ENCODE measurements at regions not wholly inside any gene's neighbourhood (a gene's known extent, or its start where the extent isn't known, plus 50 kb on each side); places are given as distances from the start of the nearest gene placed in this dataset.
"Not testable (repeated sequence)": the region's sequence is repeated elsewhere in the genome, so short reads cannot be mapped to it uniquely, and the experiment has no call there.

- H3K4me3 Mint-ChIP-seq = no peak overlapping the region
- no peaks in the 10 kb centered on the region for H3K27me3 Mint-ChIP-seq
- no peaks in the 10 kb centered on the region for H3K9me3 Mint-ChIP-seq
- ATAC-seq (replicated peaks; ENCODE audit: extremely low read depth, poor library complexity, severe bottlenecking) (no peak), DNase-seq (ENCODE audit: low spot score in 2 of 2) (no peak)
- H3K27ac Mint-ChIP-seq (ENCODE audit: low read depth) = no peak overlapping the region
- H3K36me3 Mint-ChIP-seq (ENCODE audit: insufficient read depth) = peaks cover 18% of the 10 kb centered on the region
- H3K4me1 Mint-ChIP-seq = no peaks in the 10 kb centered on the region
These were observed 344.6 kb downstream of the TYW1 start for GRCh38 chr7:67341153-67341768.

- Mint-ChIP-seq H3K27me3 (no peaks in the 10 kb centered on the region), H3K36me3 (ENCODE audit: insufficient read depth) (peaks cover 18% of the 10 kb centered on the region), H3K9me3 (no peaks in the 10 kb centered on the region), H3K4me3 (no peak overlapping the region), H3K27ac (ENCODE audit: low read depth) (no peak overlapping the region), H3K4me1 (no peaks in the 10 kb centered on the region)
- no peak for DNase-seq (ENCODE audit: low spot score in 2 of 2)
- no peak for ATAC-seq (replicated peaks; ENCODE audit: extremely low read depth, poor library complexity, severe bottlenecking)
These were observed 346.5 kb downstream of the TYW1 start for GRCh38 chr7:67343114-67343513.

- H3K27ac Mint-ChIP-seq (ENCODE audit: low read depth) = no peak overlapping the region
- no peaks in the 10 kb centered on the region for H3K27me3 Mint-ChIP-seq
- ATAC-seq (replicated peaks; ENCODE audit: extremely low read depth, poor library complexity, severe bottlenecking) (no peak), DNase-seq (ENCODE audit: low spot score in 2 of 2) (no peak)
- H3K36me3 Mint-ChIP-seq (ENCODE audit: insufficient read depth) = peaks cover 18% of the 10 kb centered on the region
- H3K4me1 Mint-ChIP-seq = no peaks in the 10 kb centered on the region
- H3K4me3 Mint-ChIP-seq = no peak overlapping the region
- H3K9me3 Mint-ChIP-seq = no peaks in the 10 kb centered on the region
These were observed 346.9 kb downstream of the TYW1 start for GRCh38 chr7:67343572-67343971.

- Mint-ChIP-seq H3K4me1 (no peaks in the 10 kb centered on the region), H3K27me3 (no peaks in the 10 kb centered on the region), H3K4me3 (no peak overlapping the region), H3K27ac (ENCODE audit: low read depth) (no peak overlapping the region), H3K9me3 (no peaks in the 10 kb centered on the region), H3K36me3 (ENCODE audit: insufficient read depth) (peaks cover 14% of the 10 kb centered on the region)
- no peak for ATAC-seq (replicated peaks; ENCODE audit: extremely low read depth, poor library complexity, severe bottlenecking)
- DNase-seq (ENCODE audit: low spot score in 2 of 2) = no peak
These were observed 348.0 kb downstream of the TYW1 start for GRCh38 chr7:67344481-67345193.

- Mint-ChIP-seq H3K27ac (ENCODE audit: low read depth) (no peak overlapping the region), H3K4me3 (no peak overlapping the region), H3K9me3 (no peaks in the 10 kb centered on the region), H3K36me3 (ENCODE audit: insufficient read depth) (peaks cover 9% of the 10 kb centered on the region), H3K27me3 (no peaks in the 10 kb centered on the region), H3K4me1 (no peaks in the 10 kb centered on the region)
- DNase-seq (ENCODE audit: low spot score in 2 of 2) = no peak
- no peak for ATAC-seq (replicated peaks; ENCODE audit: extremely low read depth, poor library complexity, severe bottlenecking)
These were observed 349.5 kb downstream of the TYW1 start for GRCh38 chr7:67346126-67346525.

- no peak overlapping the region for H3K27ac Mint-ChIP-seq (ENCODE audit: low read depth)
- no peak overlapping the region for H3K4me3 Mint-ChIP-seq
- no peaks in the 10 kb centered on the region for H3K4me1 Mint-ChIP-seq
- no peaks in the 10 kb centered on the region for H3K27me3 Mint-ChIP-seq
- DNase-seq (ENCODE audit: low spot score in 2 of 2) (no peak), ATAC-seq (replicated peaks; ENCODE audit: extremely low read depth, poor library complexity, severe bottlenecking) (no peak)
- peaks cover 5% of the 10 kb centered on the region for H3K36me3 Mint-ChIP-seq (ENCODE audit: insufficient read depth)
- H3K9me3 Mint-ChIP-seq = no peaks in the 10 kb centered on the region
These were observed 350.2 kb downstream of the TYW1 start for GRCh38 chr7:67346876-67347275.

- no peaks in the 10 kb centered on the region for H3K36me3 Mint-ChIP-seq (ENCODE audit: insufficient read depth)
- DNase-seq (ENCODE audit: low spot score in 2 of 2) = no peak
- no peaks in the 10 kb centered on the region for H3K9me3 Mint-ChIP-seq
- no peaks in the 10 kb centered on the region for H3K27me3 Mint-ChIP-seq
- H3K4me1 Mint-ChIP-seq = no peaks in the 10 kb centered on the region
- no peak for ATAC-seq (replicated peaks; ENCODE audit: extremely low read depth, poor library complexity, severe bottlenecking)
- H3K4me3 Mint-ChIP-seq = no peak overlapping the region
- no peak overlapping the region for H3K27ac Mint-ChIP-seq (ENCODE audit: low read depth)
These were observed 351.5 kb downstream of the TYW1 start for GRCh38 chr7:67348171-67348570.

- not testable (repeated sequence) for ATAC-seq (replicated peaks; ENCODE audit: extremely low read depth, poor library complexity, severe bottlenecking); DNase-seq (ENCODE audit: low spot score in 2 of 2); H3K36me3 Mint-ChIP-seq (ENCODE audit: insufficient read depth); H3K4me3 Mint-ChIP-seq; H3K9me3 Mint-ChIP-seq; H3K27ac Mint-ChIP-seq (ENCODE audit: low read depth); H3K27me3 Mint-ChIP-seq; H3K4me1 Mint-ChIP-seq
These were observed 361.0 kb downstream of the TYW1 start for GRCh38 chr7:67357653-67358052.

GRCh38 chr7:67358316-67358715, 361.7 kb downstream of the TYW1 start:
- not testable (repeated sequence) for H3K9me3 Mint-ChIP-seq; H3K36me3 Mint-ChIP-seq (ENCODE audit: insufficient read depth); H3K27ac Mint-ChIP-seq (ENCODE audit: low read depth); ATAC-seq (replicated peaks; ENCODE audit: extremely low read depth, poor library complexity, severe bottlenecking); H3K4me1 Mint-ChIP-seq; H3K4me3 Mint-ChIP-seq; H3K27me3 Mint-ChIP-seq; DNase-seq (ENCODE audit: low spot score in 2 of 2)

- not testable (repeated sequence) for H3K27ac Mint-ChIP-seq (ENCODE audit: low read depth); H3K4me1 Mint-ChIP-seq; DNase-seq (ENCODE audit: low spot score in 2 of 2); H3K9me3 Mint-ChIP-seq; ATAC-seq (replicated peaks; ENCODE audit: extremely low read depth, poor library complexity, severe bottlenecking); H3K4me3 Mint-ChIP-seq; H3K27me3 Mint-ChIP-seq; H3K36me3 Mint-ChIP-seq (ENCODE audit: insufficient read depth)
These were observed 362.1 kb downstream of the TYW1 start for GRCh38 chr7:67358738-67359137.

GRCh38 chr7:67359900-67360299, 363.3 kb downstream of the TYW1 start:
- Mint-ChIP-seq H3K4me3 (no peak overlapping the region), H3K27me3 (no peaks in the 10 kb centered on the region), H3K36me3 (ENCODE audit: insufficient read depth) (no peaks in the 10 kb centered on the region), H3K9me3 (no peaks in the 10 kb centered on the region), H3K4me1 (no peaks in the 10 kb centered on the region), H3K27ac (ENCODE audit: low read depth) (peak overlapping the region; percentile 11)
- DNase-seq (ENCODE audit: low spot score in 2 of 2) (no peak), ATAC-seq (replicated peaks; ENCODE audit: extremely low read depth, poor library complexity, severe bottlenecking) (no peak)

- H3K4me1 Mint-ChIP-seq = no peaks in the 10 kb centered on the region
- ATAC-seq (replicated peaks; ENCODE audit: extremely low read depth, poor library complexity, severe bottlenecking) (no peak), DNase-seq (ENCODE audit: low spot score in 2 of 2) (no peak)
- H3K36me3 Mint-ChIP-seq (ENCODE audit: insufficient read depth) = no peaks in the 10 kb centered on the region
- H3K9me3 Mint-ChIP-seq = no peaks in the 10 kb centered on the region
- no peak overlapping the region for H3K4me3 Mint-ChIP-seq
- no peak overlapping the region for H3K27ac Mint-ChIP-seq (ENCODE audit: low read depth)
- H3K27me3 Mint-ChIP-seq = no peaks in the 10 kb centered on the region
These were observed 364.5 kb downstream of the TYW1 start for GRCh38 chr7:67361150-67361549.

GRCh38 chr7:67364441-67365017, 367.9 kb downstream of the TYW1 start:
- no peak overlapping the region for H3K27ac Mint-ChIP-seq (ENCODE audit: low read depth)
- ATAC-seq (replicated peaks; ENCODE audit: extremely low read depth, poor library complexity, severe bottlenecking) = no peak
- H3K36me3 Mint-ChIP-seq (ENCODE audit: insufficient read depth) = no peaks in the 10 kb centered on the region
- no peak for DNase-seq (ENCODE audit: low spot score in 2 of 2)
- peaks cover 5% of the 10 kb centered on the region for H3K9me3 Mint-ChIP-seq
- H3K4me3 Mint-ChIP-seq = no peak overlapping the region
- no peaks in the 10 kb centered on the region for H3K4me1 Mint-ChIP-seq
- H3K27me3 Mint-ChIP-seq = no peaks in the 10 kb centered on the region

Measured in central memory CD8-positive, alpha-beta T cell (primary cell).